GM20000 (cell line): ENCODE measurements at regions not wholly inside any gene's neighbourhood (a gene's known extent, or its start where the extent isn't known, plus 50 kb on each side); places are given as distances from the start of the nearest gene placed in this dataset.

Experiments used
- DNase-seq: peaks from one replicate; pipeline ENCODE4 v3.0.0; 2012; ENCODE audit warnings: low spot score
- TF ChIP-seq, protein P1 (sequence below): IDR thresholded peaks from 2 replicates; pipeline ENCODE4 v1.5.1; 2012; ENCODE audit warnings: mild to moderate bottlenecking, control low read depth; ENCODE audit errors: extremely low read depth, missing control alignments

DNA sequence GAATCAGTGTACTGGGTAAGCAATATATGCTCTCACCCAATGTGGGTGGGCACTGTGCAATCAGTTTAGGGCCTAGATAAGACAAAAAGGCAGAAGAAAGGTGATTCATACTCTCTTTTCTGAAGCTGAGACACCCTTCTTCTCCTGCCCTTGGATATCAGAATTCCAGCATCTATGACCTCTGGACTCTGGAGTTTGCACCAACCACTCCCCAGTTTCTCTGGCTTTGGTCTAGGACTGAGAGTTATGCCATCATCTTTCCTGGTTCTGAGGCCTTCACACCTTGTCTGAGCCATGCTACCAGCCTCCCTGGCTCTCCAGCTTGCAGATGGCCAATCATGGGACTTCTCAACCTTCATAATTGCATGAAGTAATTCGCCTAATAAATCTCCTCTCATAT is 724.6 kb upstream of the TYRP1 start:
- DNase-seq = no peak
- TF ChIP-seq, protein P1, sequence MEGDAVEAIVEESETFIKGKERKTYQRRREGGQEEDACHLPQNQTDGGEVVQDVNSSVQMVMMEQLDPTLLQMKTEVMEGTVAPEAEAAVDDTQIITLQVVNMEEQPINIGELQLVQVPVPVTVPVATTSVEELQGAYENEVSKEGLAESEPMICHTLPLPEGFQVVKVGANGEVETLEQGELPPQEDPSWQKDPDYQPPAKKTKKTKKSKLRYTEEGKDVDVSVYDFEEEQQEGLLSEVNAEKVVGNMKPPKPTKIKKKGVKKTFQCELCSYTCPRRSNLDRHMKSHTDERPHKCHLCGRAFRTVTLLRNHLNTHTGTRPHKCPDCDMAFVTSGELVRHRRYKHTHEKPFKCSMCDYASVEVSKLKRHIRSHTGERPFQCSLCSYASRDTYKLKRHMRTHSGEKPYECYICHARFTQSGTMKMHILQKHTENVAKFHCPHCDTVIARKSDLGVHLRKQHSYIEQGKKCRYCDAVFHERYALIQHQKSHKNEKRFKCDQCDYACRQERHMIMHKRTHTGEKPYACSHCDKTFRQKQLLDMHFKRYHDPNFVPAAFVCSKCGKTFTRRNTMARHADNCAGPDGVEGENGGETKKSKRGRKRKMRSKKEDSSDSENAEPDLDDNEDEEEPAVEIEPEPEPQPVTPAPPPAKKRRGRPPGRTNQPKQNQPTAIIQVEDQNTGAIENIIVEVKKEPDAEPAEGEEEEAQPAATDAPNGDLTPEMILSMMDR = no peak

DNA sequence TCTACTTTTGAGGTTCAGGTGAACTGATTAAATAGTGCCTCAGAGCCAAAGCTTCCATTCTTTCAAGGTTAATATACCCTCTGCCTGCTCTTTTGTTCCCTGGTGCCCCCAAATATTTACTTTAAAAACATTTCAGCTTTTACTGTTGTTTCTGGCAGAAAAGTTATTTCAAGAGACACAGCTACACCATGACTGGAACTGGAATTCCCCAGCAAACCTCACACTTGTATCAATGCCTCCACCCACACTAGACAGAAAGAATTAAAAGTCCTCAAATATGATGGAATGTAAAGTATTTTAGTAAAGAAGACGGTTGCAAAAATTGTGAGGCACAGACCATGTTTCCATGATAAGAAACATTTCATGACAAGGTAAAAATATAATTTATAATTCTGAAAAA is 720.2 kb upstream of the TYRP1 start:
- TF ChIP-seq, protein P1 = no peak
- DNase-seq = no peak

DNA sequence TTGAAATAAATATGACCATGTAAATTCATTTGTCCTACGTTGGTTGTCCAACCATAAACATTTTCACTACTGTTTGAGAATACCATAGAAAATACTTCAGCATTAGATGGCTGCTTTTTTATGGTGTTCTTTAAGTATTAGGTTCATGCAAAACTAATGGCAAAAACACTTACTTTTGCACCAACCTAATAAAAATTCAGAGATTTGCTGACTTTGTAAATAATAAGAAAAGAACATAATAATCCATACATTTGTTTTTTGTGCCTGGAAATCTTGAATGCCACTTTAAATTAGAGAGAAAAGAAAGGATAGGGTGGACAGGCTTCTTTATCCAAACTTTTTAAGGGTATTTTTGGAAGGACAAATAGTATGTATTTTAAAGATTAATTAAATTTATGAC is 719.7 kb upstream of the TYRP1 start:
- DNase-seq = no peak
- TF ChIP-seq, protein P1 = no peak

DNA sequence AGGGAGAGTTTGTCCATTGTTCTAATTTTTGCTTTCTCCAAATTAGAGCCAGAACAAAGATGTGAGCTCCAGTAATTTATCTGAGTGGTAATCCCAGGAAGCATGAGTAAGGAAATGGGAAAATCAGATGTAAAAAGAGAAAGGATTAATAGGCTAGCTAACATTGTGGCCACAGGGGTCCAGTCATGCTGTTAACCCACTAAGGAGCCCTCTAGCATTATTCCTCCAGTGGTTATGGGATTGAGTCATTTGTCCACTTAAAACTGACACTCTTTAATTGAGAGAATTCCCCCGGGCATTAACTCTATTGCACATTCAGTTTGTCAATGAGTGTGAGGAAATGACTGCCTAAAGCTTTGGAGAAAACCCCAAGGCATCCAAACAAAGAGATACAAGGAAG is 700.3 kb upstream of the TYRP1 start:
- no peak for DNase-seq
- TF ChIP-seq, protein P1 = no peak

DNA sequence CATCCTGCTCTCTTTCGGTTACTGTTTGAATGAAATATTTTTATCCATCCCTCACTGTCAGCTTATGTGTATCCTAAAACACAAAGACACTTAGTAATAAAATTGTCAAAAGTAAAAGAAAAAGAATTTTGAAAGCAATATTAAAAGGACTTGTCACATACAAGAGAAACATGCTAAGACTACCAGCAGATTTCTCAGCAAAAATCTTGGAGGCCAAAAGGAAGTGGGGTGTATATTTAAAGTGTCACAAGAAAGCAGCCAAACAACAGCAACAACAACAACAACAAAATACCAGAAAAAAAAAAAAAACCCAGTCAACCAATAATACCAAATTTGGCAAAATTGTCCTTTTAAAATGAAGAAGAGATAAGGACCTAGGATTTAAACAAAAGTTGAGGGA is 678.7 kb upstream of the TYRP1 start:
- TF ChIP-seq, protein P1 = no peak
- no peak for DNase-seq

DNA sequence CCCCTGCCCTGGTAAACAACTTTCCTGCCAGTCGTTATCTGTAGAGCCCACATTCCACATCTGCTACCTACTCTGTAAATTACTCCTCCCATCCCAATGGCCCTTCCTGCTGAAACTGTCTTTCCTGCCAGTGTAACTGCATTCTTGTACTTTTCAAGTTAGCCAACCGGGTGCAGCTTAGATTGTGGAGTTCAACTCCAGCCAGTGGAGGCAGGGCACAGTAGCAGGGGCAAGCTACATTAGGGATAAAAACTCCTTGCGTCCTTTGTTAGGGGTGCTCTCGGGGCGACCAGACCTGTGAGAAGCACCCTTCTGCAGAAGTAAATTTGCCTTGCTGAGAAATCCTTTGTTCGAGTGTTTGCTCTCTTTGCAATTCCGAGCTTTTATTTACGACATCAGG is 639.0 kb upstream of the TYRP1 start:
- TF ChIP-seq, protein P1 = no peak

DNA sequence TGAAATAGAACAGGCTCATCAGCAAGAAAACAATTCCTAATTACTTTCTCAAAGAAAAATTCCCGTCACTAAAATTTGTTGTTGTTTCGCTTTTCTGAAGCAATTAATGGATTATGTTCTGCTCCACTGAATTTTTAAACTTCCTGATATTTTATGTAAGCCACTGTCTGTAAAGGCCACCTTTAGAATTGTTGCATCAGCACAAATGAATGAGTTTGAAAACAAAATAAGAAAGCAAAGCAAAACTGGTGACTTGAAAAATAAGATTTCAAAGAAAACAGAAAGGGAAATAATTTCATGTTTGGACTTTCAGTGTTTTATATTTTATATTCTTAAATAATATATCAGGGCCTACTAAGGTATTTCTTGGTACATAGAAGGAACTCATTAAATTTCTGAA is 636.3 kb upstream of the TYRP1 start:
- DNase-seq = no peak
- TF ChIP-seq, protein P1 = no peak

More for the DNA sequence above, 639.0 kb upstream of the TYRP1 start:
- DNase-seq = no peak
